ENCODE measurements at regions not wholly inside any gene's neighbourhood (a gene's known extent, or its start where the extent isn't known, plus 50 kb on each side); places are given as distances from the start of the nearest gene placed in this dataset.

DNA sequence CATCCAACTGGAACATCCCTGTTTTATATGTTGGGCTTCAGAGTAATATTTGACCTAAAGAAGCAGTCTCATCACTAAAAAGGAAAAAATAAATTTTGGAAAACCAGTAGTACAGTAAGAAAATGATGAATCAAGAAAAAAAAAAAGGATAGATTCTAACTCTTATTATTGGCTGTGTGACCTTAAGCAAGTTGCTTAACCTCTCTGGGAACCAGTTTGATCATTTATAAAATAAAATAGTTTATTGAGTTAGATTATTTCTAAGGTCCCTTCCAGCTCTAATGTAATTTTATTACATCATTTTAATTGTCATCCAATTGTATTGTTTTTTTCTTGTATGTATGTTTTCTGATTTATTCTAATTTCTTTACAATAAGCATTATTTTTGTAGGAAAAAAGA, 127.0 kb downstream of the PRELID2 start:
- DNase-seq = no peak

DNA sequence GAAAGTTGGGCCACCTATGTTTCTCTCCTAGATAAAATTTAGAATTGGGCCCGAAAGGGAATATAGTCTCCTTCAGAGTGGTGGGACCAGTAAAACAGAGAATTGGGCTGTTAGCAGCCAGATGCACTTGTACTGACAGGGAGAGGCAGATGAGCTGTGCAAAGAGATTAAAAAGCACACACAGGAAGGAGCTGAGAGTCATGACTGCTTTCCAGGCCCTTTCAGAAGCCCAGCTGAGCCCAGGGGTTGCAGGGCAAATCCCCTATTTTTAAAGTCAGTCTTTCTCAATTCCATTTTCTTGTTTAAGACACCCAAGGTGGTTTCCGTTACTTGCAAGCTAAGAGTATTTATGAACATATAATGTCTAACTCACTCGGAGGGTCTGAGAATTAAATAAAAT, 130.4 kb downstream of the PRELID2 start:
- no peak for DNase-seq

DNA sequence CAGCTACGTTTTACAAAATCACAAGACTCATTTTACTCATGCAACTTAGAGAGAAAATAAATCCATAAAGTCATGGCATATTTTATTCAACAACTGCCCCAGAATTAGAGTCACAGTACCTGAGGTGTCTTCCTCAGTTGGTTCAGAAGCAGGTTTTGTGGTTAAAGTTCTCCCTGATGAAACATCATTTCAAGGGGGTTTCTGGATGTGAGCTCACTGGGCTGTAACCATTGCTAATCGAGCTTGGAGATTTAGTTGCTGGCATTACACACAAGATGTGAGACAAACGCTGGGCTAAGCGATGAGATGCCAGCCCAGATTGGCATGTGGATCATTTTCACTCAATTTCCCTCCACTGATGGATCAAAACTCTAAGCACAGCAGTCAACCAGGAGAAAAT, 131.3 kb downstream of the PRELID2 start:
- DNase-seq = no peak

DNA sequence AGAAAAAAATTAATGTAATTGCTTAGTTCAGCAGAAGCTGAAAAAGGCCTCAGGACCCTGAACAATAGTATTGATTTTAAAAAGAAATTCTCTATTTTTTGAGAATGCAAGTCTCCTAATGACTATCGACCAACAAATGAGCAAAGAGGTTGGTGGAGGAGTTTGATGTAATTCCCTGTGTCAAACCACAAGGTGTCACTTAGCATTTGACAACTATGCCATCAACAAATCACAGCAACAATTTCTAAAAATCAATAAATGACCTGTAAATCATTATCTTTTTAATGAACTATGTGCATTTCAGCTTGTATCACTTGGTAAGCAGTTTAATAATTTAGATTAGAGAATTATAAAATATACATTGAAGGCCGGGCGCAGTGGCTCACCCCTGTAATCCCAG, 133.7 kb downstream of the PRELID2 start:
- no peak for DNase-seq

DNA sequence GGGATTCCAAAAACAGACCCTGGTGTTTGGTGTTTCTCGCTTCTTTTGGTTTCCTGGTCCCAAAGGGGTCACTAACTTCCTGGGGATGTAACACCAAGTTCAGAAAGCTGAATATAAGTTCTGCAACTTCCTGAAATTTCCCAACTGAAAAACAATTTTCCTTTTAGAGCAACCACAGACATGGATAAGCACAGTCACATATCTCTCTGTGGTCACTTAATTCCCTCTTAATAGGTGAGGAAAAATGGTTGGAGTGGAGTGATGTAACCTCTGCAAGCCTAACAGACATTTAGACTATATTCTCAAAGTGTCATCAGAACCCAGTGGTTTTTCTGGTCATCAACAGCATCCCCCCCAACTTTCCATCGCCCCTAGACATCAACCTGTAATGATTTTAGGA, 135.3 kb downstream of the PRELID2 start:
- no peak for DNase-seq

DNA sequence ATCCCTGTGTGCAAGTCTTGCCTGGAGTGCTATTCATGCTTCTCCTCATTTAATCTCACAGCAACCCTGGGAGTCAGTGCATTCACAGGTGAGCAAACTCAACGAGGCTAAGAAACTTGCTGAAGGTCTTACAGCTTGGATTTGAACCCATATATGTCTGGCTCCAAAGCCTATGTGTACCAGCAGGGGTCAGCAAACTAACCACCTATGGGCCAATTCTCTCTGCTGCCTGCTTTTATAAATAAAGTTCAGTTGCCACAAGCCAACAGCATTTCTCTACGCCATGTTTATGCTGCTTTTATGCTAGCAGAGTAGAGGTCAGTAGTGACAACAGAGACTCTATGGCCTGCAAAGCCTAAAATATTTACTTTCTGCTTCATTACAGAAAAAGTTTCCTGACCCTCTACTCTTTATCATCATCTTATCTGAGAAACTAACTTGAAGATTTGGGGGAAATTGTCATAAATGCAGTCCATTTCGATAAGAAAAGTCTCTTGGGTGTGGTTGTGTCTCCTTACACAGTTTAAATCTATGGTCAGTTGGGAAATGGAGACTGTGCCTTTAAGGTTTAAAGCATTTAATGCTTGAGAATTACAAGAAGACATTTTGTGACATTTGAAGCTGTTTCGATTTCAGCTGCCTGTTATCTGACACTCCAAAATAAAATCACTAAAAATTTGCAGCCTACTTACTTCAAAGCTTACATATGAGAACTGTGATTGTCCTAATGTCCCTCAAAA, 137.7 kb downstream of the PRELID2 start:
- DNase-seq = no peak

DNA sequence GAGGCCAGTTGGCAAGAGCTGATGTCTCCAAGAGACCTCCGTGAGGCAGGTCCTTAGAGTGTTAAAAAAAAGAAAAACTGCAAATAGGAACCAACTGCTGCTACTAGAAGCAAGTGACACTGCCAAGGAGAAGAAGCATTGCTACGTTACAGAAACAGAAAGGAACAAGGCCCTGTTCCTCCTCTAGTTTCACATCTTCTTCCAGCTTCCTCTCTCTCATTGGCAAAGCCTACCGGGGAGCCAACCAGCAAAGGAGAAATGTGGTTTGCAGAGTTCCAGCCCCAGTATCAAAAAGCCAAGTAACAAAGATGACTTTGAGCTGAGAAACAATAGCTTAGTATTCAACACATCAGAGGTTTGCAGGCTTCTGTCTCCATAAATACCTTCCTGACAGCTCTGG, 145.9 kb downstream of the PRELID2 start:
- DNase-seq = no peak

DNA sequence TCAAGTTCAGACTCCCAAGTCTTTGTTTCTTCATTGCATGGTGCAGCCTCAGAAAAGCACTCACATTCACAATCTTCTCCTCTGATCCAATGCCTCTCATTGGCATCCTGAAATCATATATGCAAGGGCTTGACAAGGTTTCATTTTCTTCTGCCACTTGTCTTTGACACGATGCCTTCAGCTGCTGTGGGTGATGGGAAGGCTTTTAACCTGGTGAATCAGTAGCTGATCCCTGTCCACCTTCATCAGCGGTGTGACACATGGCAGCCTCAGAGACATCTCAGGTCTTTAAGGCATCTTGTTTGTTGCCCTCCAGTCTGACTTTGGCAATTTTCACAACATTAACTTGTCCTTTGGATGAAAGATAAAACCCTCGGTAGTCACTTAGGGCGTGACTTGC, 147.2 kb downstream of the PRELID2 start:
- no peak for DNase-seq

DNA sequence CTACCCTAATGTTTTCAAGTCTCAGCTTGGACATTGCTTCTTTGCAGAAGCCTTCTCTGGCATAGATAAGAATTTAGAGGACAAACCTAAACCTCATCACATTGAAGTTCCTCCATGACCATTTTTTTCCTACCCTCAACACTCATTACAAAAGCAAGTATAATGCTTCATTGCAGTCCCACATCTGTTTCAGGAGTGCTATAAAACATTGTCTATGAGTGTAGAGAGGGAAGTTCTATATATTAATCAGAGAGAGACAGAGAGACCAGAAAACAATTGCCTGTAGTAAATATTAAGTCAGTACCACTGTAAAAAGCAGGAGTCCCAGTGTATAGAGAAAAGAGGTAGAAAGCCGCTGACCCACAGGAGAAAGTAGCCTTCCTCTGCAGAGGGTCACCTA, 149.7 kb downstream of the PRELID2 start:
- DNase-seq = no peak

DNA sequence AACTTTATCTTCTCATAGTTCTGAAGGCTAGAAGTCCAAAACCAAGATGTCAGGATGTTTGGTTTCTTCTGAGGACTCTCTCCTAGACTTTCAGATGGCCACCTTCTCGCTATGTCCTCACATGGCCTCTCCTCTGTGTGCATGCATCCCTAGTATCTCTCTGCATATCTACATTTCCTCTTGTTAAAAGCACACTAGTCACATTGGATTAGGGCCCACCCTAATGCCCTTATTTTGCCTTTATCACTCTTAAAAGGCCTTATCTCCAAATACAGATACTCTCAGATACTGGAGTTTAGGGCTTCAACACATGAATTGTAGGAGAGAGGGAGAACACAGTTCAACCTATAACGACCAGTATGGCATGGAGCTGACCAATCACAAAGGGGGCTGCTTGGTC, 151.7 kb downstream of the PRELID2 start:
- DNase-seq = no peak

DNA sequence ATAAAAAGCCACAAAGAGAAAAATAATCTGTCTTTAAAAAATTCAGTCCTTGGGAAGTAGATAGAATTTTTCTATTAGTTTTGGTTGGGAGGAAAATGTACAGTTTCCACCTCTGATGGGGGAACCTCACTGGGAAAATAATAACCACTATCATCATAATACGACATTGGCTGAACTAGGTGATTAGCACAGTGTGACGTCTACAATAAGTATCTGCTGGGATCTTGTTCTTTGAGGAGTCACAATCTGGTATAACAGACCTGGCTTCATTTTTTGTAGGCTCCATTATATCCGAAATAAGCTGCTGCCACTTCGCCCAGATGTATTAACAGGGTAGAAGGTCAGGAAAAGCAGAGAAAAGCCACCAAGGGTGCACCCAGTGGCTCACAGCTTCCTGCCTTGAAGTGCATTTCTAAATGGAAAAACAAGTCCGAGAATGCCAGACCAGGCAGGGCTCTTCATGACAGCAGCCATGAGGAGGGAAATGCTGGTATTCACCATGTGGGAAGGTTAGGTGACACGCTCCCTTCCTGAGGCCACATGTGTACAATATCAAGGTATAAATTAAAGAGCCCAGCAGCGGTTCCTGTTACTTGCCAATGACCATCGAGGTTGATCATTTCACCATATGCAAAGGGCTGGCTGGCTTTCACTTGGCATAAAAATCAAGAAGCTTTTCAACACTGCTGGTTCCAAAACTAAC, 152.8 kb downstream of the PRELID2 start:
- no peak for DNase-seq

DNA sequence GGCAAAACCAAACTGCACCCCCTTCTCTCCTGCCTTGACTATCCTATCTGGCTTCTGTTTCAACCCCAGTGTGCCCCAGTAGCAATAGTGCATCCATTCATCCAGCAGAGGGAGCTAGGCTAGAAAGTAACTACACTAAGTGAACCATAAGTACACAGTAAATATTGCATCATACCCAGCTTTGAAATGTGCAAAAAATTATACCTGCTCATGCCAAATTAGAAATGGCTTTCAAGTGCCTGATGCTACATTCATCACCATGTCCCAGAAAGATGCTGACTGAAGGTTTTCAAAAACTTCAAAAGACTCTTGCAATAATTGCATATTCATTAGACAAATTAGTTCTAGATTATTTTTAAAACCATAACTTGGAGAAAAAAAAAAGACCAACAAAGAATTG, 153.5 kb downstream of the PRELID2 start:
- peak in 1 of 2 experiments; percentile 12 for DNase-seq

DNA sequence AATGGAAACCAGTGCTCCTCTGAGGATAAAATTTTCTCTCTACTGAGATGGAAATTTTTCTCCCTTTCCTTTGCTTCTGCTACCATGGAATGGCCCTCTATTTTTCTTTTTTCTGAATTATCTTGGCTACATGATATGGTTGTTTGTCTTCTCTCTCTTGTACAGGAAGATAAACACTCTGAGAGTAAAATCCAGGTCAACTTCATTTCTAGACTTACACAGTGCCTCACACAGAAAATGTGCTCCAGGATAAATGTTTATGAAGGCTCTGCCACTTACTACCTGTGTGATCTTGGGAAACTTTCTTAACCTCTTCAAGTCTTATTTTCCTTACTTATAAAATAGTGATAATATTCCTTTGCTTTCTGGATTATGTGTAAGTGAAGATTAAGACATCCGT, 153.9 kb downstream of the PRELID2 start:
- DNase-seq = no peak

DNA sequence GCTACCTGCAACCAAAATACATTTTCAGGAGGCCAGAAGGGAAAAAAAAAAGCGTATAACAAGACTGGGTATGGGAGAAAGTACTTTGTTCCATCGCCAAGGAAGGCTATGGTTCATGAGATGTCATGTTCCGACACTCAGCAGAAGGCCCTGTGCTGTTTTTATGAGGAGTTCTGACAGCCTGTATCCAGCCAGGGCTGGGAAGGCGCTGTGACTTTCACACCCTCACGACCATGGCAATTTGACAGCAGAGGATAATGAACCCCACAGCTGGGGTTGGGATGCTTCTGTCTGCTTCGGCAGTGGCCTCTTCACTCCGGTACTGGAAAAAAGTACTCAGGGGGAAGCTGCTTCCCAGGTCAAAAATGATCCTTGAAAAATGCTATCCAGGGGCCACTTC, 154.4 kb downstream of the PRELID2 start:
- DNase-seq = no peak

DNA sequence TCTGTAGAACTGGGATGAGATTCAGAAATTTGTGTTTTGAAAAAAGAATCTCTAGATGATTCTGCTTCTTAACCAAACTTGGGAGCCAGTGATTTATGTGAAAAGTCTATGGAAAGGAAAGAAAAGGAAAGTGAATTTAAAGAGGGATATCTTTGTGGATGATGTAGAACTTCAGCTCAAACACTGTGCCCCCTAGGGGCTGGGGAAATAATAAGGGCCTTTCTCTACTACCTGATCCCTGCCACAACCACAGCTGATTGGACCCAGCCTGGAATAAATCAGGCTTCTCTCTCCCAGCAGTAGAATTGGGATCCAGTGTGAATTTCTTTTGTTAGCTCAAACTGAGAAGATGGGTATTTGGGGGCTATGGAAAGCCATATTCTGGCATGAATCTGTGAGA, 155.0 kb downstream of the PRELID2 start:
- no peak for DNase-seq

DNA sequence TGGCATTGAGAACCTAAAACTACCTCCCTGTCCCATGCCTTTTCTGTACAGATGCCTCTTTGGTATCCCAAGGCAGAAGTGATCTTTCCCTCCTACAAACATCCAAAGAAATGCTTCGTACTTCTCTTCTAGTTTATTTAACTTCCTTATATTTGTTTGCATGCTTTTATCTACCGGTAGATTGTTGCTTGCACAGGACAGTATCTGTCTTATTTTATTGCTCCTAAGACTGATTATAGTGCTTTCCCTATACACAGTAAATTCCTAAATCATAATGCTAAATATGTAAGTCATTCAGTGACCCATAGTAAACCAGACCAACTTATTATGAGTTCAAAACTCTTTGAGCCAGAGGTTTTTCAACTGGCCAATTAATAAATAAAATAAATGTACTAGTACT, 156.9 kb downstream of the PRELID2 start:
- DNase-seq = no peak

DNA sequence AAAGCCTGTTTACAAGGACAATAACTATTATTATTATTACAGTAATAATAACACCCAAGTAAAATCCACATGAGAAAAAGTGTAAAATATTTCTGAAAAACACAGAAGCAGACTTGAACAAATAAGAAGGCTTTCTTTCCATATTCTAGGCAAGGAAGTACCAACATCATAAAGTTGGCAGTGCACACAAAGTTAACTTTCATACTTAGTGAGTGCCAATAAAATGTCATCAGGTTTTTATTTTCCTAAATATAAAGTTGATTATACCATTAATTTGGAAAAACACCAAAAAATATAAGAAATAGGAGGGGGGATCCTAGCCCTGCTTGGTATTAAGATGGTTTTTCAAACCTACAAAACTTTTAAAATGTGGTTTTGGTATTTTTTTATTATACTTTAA, 161.4 kb downstream of the PRELID2 start:
- DNase-seq = no peak

DNA sequence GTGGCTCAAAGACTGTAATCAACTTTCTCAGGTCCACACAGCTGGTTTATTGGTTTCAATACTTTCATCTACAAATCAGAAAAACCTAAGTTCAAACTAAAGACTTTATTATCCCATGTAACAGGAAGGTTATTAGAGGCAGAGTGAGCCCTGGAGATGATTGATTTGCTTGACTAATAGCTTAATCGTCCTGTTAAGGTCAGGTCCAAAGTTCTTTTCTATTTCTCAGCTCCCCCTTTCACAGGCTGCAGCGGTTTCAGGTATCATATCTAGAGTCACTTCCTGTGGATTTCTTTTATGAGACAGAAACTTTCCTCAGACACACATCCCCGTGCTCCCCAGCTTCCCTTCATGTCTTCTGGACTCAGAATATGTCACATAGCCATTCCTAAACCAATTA, 166.4 kb downstream of the PRELID2 start:
- no peak for DNase-seq

DNA sequence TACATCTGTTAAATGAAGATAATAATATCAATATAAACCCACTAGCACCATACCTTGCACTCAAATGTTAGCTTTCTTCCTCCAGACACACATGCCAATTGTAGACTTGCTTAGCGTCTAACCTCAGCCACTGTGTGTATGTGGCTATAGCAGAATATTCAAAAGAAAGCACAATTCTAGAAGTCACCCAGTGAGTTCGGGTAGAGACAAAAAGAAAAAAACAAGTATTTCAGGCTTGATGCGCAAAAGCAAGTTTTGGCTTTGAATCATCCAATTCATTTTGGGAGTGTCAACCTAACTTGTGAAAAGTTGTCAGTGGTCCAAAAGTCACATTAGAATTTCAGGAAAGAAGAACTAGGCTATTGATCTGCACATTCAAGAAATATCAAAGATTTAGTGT, 167.4 kb downstream of the PRELID2 start:
- no peak for DNase-seq

DNA sequence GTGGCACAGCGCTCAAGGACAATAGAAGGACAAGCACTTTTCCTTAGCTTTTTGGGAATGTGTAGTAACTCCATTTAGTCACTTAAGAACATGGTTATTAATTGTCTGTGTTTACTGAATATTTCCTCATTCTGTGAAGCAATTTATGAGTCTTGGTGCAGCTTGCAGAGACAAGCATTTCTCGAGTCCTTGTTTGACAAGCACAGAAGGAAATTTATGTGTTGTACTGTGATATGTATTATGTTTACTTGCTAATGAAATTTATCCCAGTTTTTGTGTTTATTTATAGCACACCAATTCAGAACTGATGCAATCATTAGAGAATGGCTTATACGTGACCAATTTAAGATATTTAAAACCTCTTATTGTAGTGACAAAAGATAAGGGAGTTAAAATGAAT, 168.6 kb downstream of the PRELID2 start:
- DNase-seq = no peak

DNA sequence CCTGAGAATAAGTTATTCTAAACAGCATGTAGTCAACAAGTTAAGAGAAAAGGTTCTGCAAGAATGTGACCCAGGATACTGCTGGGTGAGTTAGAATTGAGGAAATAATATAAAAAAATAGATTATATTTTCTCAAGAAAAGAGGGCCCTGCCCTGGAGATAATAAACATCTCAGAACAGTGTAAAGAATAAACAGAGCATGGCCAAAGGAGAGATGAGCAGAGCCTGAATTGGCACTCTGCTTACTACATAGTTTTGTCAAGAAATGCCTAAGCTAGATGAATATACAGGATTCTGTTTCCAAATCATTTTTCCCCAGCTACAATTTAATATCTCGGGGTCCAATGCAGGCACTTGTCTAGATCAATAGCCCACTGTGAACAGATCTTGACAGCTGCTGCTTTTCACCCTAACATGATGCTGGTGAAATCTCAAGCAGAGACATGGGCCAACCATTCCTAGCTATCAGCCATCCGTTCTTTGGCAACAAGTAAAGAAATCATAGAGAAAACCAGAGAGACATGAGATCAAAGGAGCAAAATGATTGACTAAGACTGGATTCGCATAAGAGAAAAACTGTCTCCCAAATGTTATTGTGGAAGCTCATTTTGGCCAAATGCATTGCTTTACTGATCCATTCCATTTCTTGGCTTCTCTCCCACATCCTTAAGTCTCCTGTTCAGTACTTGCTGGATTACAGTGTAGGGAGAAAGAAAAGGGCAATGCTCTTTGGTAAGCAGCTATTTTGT, 173.2 kb downstream of the PRELID2 start:
- DNase-seq = no peak

DNA sequence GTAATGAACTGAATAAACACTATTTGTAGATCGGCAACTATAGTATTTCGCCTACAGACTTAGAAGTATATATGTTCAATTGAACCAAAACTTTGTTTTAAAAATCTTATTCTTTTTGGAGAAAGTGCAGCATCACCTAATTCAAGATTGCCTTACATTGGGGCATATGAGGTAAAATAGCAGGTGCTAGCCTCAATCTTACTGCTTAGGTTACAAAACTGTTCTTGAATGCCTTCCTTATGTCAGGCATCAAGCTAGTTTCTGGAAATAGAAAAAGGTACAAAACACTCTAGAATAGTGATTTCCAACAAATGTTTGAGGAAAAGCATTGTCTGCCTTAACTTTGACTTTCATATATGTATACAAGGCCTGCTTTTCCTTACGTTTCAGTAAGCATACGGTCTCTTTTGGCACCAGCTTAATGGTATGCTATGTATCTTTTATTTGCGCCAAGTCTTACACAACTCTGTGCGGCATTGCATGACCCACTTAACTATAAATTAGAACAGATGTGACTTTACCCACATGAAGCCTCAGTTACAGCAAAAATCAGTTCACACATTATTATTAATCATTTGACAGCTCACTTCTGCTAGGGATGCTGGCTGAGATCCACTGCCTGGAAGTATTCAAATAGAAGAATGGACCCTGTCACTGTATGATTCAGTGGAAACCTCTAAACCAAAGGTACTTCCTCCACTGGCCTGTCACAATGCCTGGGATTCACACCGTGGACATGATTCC, 174.1 kb downstream of the PRELID2 start:
- DNase-seq = no peak

DNA sequence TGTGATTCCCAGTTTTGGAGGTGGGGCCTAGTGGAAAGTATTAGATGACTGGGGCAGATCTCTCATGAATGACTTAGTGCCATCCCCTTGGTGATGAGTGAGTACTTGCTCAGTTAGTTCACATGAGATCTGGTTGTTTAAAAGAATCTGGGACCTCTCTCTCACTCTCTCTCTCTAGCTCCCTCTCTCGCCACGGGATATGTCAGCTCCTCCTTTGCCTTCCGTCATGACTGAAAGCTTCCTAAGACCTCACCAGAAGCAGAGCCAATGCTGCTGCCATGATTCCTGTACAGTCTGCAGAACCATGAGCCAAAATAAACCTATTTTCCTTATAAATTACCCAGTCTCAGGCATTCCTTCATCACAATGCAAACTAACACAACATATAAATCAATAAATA, 176.7 kb downstream of the PRELID2 start:
- DNase-seq = no peak

Measured in NCI-H1930 (cell line).